ENCODE measurements at regions not wholly inside any gene's neighbourhood (a gene's known extent, or its start where the extent isn't known, plus 50 kb on each side); places are given as distances from the start of the nearest gene placed in this dataset.

DNA sequence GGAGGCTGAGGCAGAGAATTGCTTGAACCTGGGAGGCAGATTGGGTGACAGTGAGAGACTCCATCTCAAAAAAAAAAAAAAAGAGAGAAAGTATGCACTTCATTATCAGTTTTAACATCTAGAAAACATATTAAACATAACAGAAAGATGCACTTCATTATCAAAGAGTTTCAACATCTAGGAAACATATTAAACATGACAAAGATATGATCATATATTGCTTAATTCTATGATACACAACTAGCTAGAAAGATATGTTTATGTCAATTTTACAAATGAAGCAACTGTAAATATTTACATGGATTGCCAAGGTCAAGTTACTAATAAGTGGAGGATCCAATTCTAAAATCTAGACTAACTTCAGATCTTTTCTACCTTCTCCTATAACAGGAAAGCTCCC, 50.4 kb upstream of the CTSC start:
- TF ChIP-seq GATA3 (IDR thresholded peaks at IDR 0.05; ENCODE audit: low read depth, low read length) (no peak), GATA2 (IDR thresholded peaks at IDR 0.05; ENCODE audit: low read depth, low read length) (no peak)
